Tibial nerve (tissue), 4 donors: ENCODE measurements at regions not wholly inside any gene's neighbourhood (a gene's known extent, or its start where the extent isn't known, plus 50 kb on each side); places are given as distances from the start of the nearest gene placed in this dataset.

Experiments used
- CTCF ChIP-seq, 5 experiments: fragments of 200-600 bp in 3 of 5; fragments of 450-650 bp in 2 of 5; sonication (generic) in 3 of 5; IDR thresholded peaks; one replicate each; pipeline ENCODE4 v1.5.1; 2016 to 2019; ENCODE audit warnings: antibody characterized with exemption in 5 of 5, mild to moderate bottlenecking in 3 of 5, moderate library complexity in 2 of 5
- EP300 ChIP-seq, 2 donors: sonication (generic); formaldehyde crosslinking; IDR thresholded peaks; one replicate each; pipeline ENCODE4 v1.6.1; 2017; ENCODE audit warnings: antibody characterized with exemption in 2 of 2, mild to moderate bottlenecking in 1 of 2
- POLR2A ChIP-seq, 2 donors: fragments of 450-650 bp; IDR thresholded peaks; one replicate each; pipeline ENCODE4 v1.6.1; 2017; ENCODE audit warnings: antibody characterized with exemption in 2 of 2, mild to moderate bottlenecking in 2 of 2, moderate library complexity in 2 of 2

GRCh38 chr12:124687917-124688316, 120.5 kb upstream of the NCOR2 start:
- TF ChIP-seq POLR2A (IDR thresholded peaks at IDR 0.05), result no peak
- TF ChIP-seq CTCF (IDR thresholded peaks at IDR 0.05), result no peak
- no peak for TF ChIP-seq EP300 (IDR thresholded peaks at IDR 0.05)
